Erythroblast (primary cell): ENCODE measurements at regions not wholly inside any gene's neighbourhood (a gene's known extent, or its start where the extent isn't known, plus 50 kb on each side); places are given as distances from the start of the nearest gene placed in this dataset.

Source experiments
- GATA1 ChIP-seq: IDR thresholded peaks from 2 replicates; pipeline ENCODE4 v1.6.1; 2011; ENCODE audit warnings: low read depth, mild to moderate bottlenecking, control low read depth, low read length, moderate library complexity
- POLR2A ChIP-seq: IDR thresholded peaks from 2 replicates; pipeline ENCODE4 v1.6.1; 2011; ENCODE audit warnings: mild to moderate bottlenecking, low read length

GRCh38 chr11:16598906-16599305 is 139.5 kb upstream of the C11orf58 start:
- TF ChIP-seq POLR2A (no peak), GATA1 (no peak)
